Transverse colon (tissue), 4 donors: ENCODE measurements at regions not wholly inside any gene's neighbourhood (a gene's known extent, or its start where the extent isn't known, plus 50 kb on each side); places are given as distances from the start of the nearest gene placed in this dataset.

Source experiments
- DNase-seq: peaks from one replicate; pipeline ENCODE4 v3.0.0-alpha.2; 2019
- H3K27ac ChIP-seq, 4 donors: fragments of 200-600 bp; sonication (generic); 2 replicates each; pipeline ENCODE4 v1.5.1; 2016 to 2018; ENCODE audit warnings: inconsistent platforms in 4 of 4
- H3K27me3 ChIP-seq: fragments of 200-600 bp; sonication (generic); 2 replicates; pipeline ENCODE4 v1.5.1; 2017; ENCODE audit warnings: inconsistent platforms
- H3K36me3 ChIP-seq, 4 donors: fragments of 200-600 bp; sonication (generic); 2 replicates each; pipeline ENCODE4 v1.5.1; 2017 to 2019; ENCODE audit warnings: inconsistent platforms in 4 of 4
- H3K4me1 ChIP-seq, 4 donors: fragments of 200-600 bp; sonication (generic); 2 replicates each; pipeline ENCODE4 v1.5.1; 2017 to 2020; ENCODE audit warnings: inconsistent platforms in 4 of 4
- H3K4me3 ChIP-seq, 4 donors: fragments of 200-600 bp; sonication (generic); 1 replicate in 1 of 4; 2 replicates in 3 of 4; pipeline versions ENCODE4 v1.5.1 to v1.6.1; 2017 to 2019; ENCODE audit warnings: inconsistent platforms in 4 of 4
- H3K9me3 ChIP-seq, 2 donors: fragments of 200-600 bp; sonication (generic); 2 replicates each; pipeline ENCODE4 v1.5.1; 2017 to 2019; ENCODE audit warnings: inconsistent platforms in 2 of 2
- CTCF ChIP-seq, 5 experiments: fragments of 200-600 bp in 3 of 5; fragments of 450-650 bp in 2 of 5; sonication (generic) in 3 of 5; IDR thresholded peaks; 1 replicate in 2 of 5; 2 replicates in 3 of 5; pipeline ENCODE4 v1.5.1; 2016 to 2017; ENCODE audit warnings: antibody characterized with exemption in 5 of 5, inconsistent platforms in 3 of 5, mild to moderate bottlenecking in 2 of 5, moderate library complexity in 1 of 5
- EP300 ChIP-seq: sonication (generic); formaldehyde crosslinking; IDR thresholded peaks from one replicate; pipeline ENCODE4 v1.6.1; 2017; ENCODE audit warnings: antibody characterized with exemption, low read depth
- POLR2A ChIP-seq: fragments of 450-650 bp; IDR thresholded peaks from one replicate; pipeline ENCODE4 v1.6.1; 2016; ENCODE audit warnings: antibody characterized with exemption, mild to moderate bottlenecking, moderate library complexity
- POLR2AphosphoS5 ChIP-seq, 3 donors: sonication (generic); formaldehyde crosslinking; IDR thresholded peaks; one replicate each; pipeline ENCODE4 v1.6.1; 2016; ENCODE audit warnings: antibody characterized with exemption in 3 of 3
- WGBS, 2 donors: methylation state at CpG; one replicate each; pipeline ENCODE4 v1.1.5; 2018; ENCODE audit warnings: low coverage in 1 of 2; 5-methylcytosine and 5-hydroxymethylcytosine counted together
- in situ Hi-C, 4 donors: fragments of 200-750 bp; cut with MboI; loops; one replicate each; pipeline versions ENCODE4 v1.15.0 to v1.15.1; 2017; ENCODE audit warnings: low sequenced_read_pairs in 3 of 4, low pct_ligation_motif_present in 1 of 4, low pct_unique_long_range_greater_than_20kb in 1 of 4
- intact Hi-C: fragments of 100-400 bp; cut with DNase I; formaldehyde crosslinking; loops from one replicate; pipeline ENCODE4 v1.15.1; 2023; ENCODE audit warnings: low total_unique reads

GRCh38 chr20:12815231-12815768 lies 193.5 kb upstream of the SPTLC3 start:
- no peak for DNase-seq
- H3K4me3 ChIP-seq, result no peak overlapping the region
- intact Hi-C loops (no loop called here), in situ Hi-C loops (no loop called here)
- no peaks in the 10 kb centered on the region for H3K36me3 ChIP-seq
- peaks cover 0 to 3% of the 10 kb centered on the region in 2 donors for H3K9me3 ChIP-seq
- H3K27ac ChIP-seq, result no peak overlapping the region
- no peak for TF ChIP-seq CTCF (IDR thresholded peaks at IDR 0.05)
- no peak for TF ChIP-seq POLR2AphosphoS5 (IDR thresholded peaks at IDR 0.05)
- no peak for TF ChIP-seq EP300
- no peak for TF ChIP-seq POLR2A
- WGBS, 2 donors, result 36 to 64% methylated on average over 2 of the region's 2 CpGs
- no peaks in the 10 kb centered on the region for H3K4me1 ChIP-seq
- H3K27me3 ChIP-seq, result no peaks in the 10 kb centered on the region

- H3K4me1 ChIP-seq, result no peaks in the 10 kb centered on the region
- H3K9me3 ChIP-seq, result no peaks in the 10 kb centered on the region
- H3K27ac ChIP-seq, result no peak overlapping the region
- no peak overlapping the region for H3K4me3 ChIP-seq
- intact Hi-C loops (no loop called here), in situ Hi-C loops (no loop called here)
- WGBS, 2 donors, result 67 to 74% methylated on average over 3 of the region's 3 CpGs
- no peak for DNase-seq
- no peak for TF ChIP-seq EP300
- no peak for TF ChIP-seq POLR2A
- H3K36me3 ChIP-seq, result no peaks in the 10 kb centered on the region
- no peaks in the 10 kb centered on the region for H3K27me3 ChIP-seq
Measured at GRCh38 chr20:12815778-12816408, 192.9 kb upstream of the SPTLC3 start.

GRCh38 chr20:12821249-12821648 lies 187.5 kb upstream of the SPTLC3 start:
- H3K9me3 ChIP-seq, result no peaks in the 10 kb centered on the region
- no peak for DNase-seq
- TF ChIP-seq EP300 (no peak), POLR2A (no peak), POLR2AphosphoS5 (IDR thresholded peaks at IDR 0.05) (no peak), CTCF (IDR thresholded peaks at IDR 0.05) (no peak)
- no peak overlapping the region for H3K27ac ChIP-seq
- H3K36me3 ChIP-seq, result no peaks in the 10 kb centered on the region
- no peak overlapping the region for H3K4me3 ChIP-seq
- 50 to 60% methylated on average over 3 of the region's 3 CpGs for WGBS, 2 donors
- H3K27me3 ChIP-seq, result no peaks in the 10 kb centered on the region
- in situ Hi-C loops (no loop called here), intact Hi-C loops (no loop called here)
- H3K4me1 ChIP-seq, result no peaks in the 10 kb centered on the region

GRCh38 chr20:12823734-12824133 lies 185.0 kb upstream of the SPTLC3 start:
- TF ChIP-seq POLR2A (no peak), EP300 (no peak), POLR2AphosphoS5 (IDR thresholded peaks at IDR 0.05) (no peak), CTCF (IDR thresholded peaks at IDR 0.05) (no peak)
- no peaks in the 10 kb centered on the region for H3K27me3 ChIP-seq
- DNase-seq, result no peak
- no peaks in the 10 kb centered on the region for H3K36me3 ChIP-seq
- no peak overlapping the region for H3K4me3 ChIP-seq
- no peaks in the 10 kb centered on the region for H3K4me1 ChIP-seq
- intact Hi-C loops (no loop called here), in situ Hi-C loops (no loop called here)
- no peak overlapping the region for H3K27ac ChIP-seq
- WGBS, 2 donors, result 74 to 81% methylated on average over 3 of the region's 3 CpGs
- no peaks in the 10 kb centered on the region for H3K9me3 ChIP-seq
